Germinal center (tissue), 1 donor: ENCODE measurements at regions not wholly inside any gene's neighbourhood (a gene's known extent, or its start where the extent isn't known, plus 50 kb on each side); places are given as distances from the start of the nearest gene placed in this dataset.
"Not testable (repeated sequence)": the region's sequence is repeated elsewhere in the genome, so short reads cannot be mapped to it uniquely, and the experiment has no call there.

Source experiments
- DNase-seq: peaks from one replicate; pipeline ENCODE4 v3.0.0; 2012; ENCODE audit warnings: mixed read lengths, low spot score

GRCh38 chr14:105776112-105776511 is 249.7 kb downstream of the TMEM121 start:
- not testable (repeated sequence) for DNase-seq

- DNase-seq, result no peak
These were observed 250.5 kb downstream of the TMEM121 start for GRCh38 chr14:105776924-105777323.

GRCh38 chr14:105783707-105784106 is 257.3 kb downstream of the TMEM121 start:
- no peak for DNase-seq

- DNase-seq, result no peak
These were observed 267.5 kb downstream of the TMEM121 start for GRCh38 chr14:105793836-105794235.

GRCh38 chr14:105797546-105797945 is 271.2 kb downstream of the TMEM121 start:
- no peak for DNase-seq

- DNase-seq, result no peak
These were observed 279.3 kb downstream of the TMEM121 start for GRCh38 chr14:105805701-105806100.

GRCh38 chr14:105806568-105806967 is 280.2 kb downstream of the TMEM121 start:
- DNase-seq, result no peak

- peak; percentile 67 for DNase-seq
These were observed 291.8 kb downstream of the TMEM121 start for GRCh38 chr14:105817971-105818711.

GRCh38 chr14:105818712-105819005 is 292.3 kb downstream of the TMEM121 start:
- no peak for DNase-seq

- no peak for DNase-seq
These were observed 303.8 kb downstream of the TMEM121 start for GRCh38 chr14:105830171-105830570.

- DNase-seq, result no peak
These were observed 309.8 kb downstream of the TMEM121 start for GRCh38 chr14:105836160-105836559.

GRCh38 chr14:105836730-105837129 is 310.3 kb downstream of the TMEM121 start:
- DNase-seq, result no peak

- DNase-seq, result no peak
These were observed 311.1 kb downstream of the TMEM121 start for GRCh38 chr14:105837349-105838063.

- no peak for DNase-seq
These were observed 311.7 kb downstream of the TMEM121 start for GRCh38 chr14:105838107-105838506.

- DNase-seq, result no peak
These were observed 312.4 kb downstream of the TMEM121 start for GRCh38 chr14:105838591-105839424.

- no peak for DNase-seq
These were observed 313.3 kb downstream of the TMEM121 start for GRCh38 chr14:105839425-105840265.

- DNase-seq, result no peak
These were observed 314.1 kb downstream of the TMEM121 start for GRCh38 chr14:105840266-105841021.

GRCh38 chr14:105841022-105842009 is 314.9 kb downstream of the TMEM121 start:
- DNase-seq, result no peak

GRCh38 chr14:105842105-105842504 is 315.7 kb downstream of the TMEM121 start:
- DNase-seq, result no peak
